BE2C (cell line): ENCODE measurements at regions not wholly inside any gene's neighbourhood (a gene's known extent, or its start where the extent isn't known, plus 50 kb on each side); places are given as distances from the start of the nearest gene placed in this dataset.
"Not testable (repeated sequence)": the region's sequence is repeated elsewhere in the genome, so short reads cannot be mapped to it uniquely, and the experiment has no call there.

Experiments
- DNase-seq: peaks from one replicate; pipeline ENCODE4 v3.0.0-alpha.2; 2020
- H3K27me3 ChIP-seq: fragments of 250-450 bp; sonication (Bioruptor Pico); 2 replicates; pipeline ENCODE4 v1.5.1; 2020; ENCODE audit warnings: mild to moderate bottlenecking
- H3K36me3 ChIP-seq: fragments of 250-450 bp; sonication (Bioruptor Pico); 2 replicates; pipeline ENCODE4 v1.5.1; 2020; ENCODE audit warnings: mild to moderate bottlenecking
- H3K4me1 ChIP-seq: fragments of 250-450 bp; sonication (Bioruptor Pico); 2 replicates; pipeline ENCODE4 v1.5.1; 2020
- H3K4me3 ChIP-seq: 2 replicates; pipeline ENCODE4 v1.5.1; 2011; ENCODE audit warnings: low read depth, low read length
- H3K9me3 ChIP-seq: fragments of 250-450 bp; sonication (Bioruptor Pico); 2 replicates; pipeline ENCODE4 v1.5.1; 2020
- CTCF ChIP-seq: IDR thresholded peaks from 2 replicates; pipeline ENCODE4 v1.5.1; 2012; ENCODE audit warnings: mild to moderate bottlenecking, low read depth, low read length

- no peak for TF ChIP-seq CTCF
- Histone ChIP-seq H3K27me3 (no peaks in the 10 kb centered on the region), H3K36me3 (no peaks in the 10 kb centered on the region), H3K4me3 (no peak overlapping the region), H3K9me3 (no peaks in the 10 kb centered on the region), H3K4me1 (no peaks in the 10 kb centered on the region)
- DNase-seq = no peak
Observed at GRCh38 chr2:147420517-147420916, 424.3 kb upstream of the ACVR2A start.

GRCh38 chr2:147416099-147416498 is 428.7 kb upstream of the ACVR2A start:
- no peaks in the 10 kb centered on the region for H3K36me3 ChIP-seq
- no peak for DNase-seq
- no peak overlapping the region for H3K4me3 ChIP-seq
- no peaks in the 10 kb centered on the region for H3K4me1 ChIP-seq
- no peaks in the 10 kb centered on the region for H3K27me3 ChIP-seq
- no peak for TF ChIP-seq CTCF
- no peaks in the 10 kb centered on the region for H3K9me3 ChIP-seq

GRCh38 chr2:147414656-147415055 is 430.2 kb upstream of the ACVR2A start:
- not testable (repeated sequence) for H3K4me3 ChIP-seq, H3K27me3 ChIP-seq, H3K4me1 ChIP-seq, DNase-seq, H3K9me3 ChIP-seq, H3K36me3 ChIP-seq

GRCh38 chr2:147408357-147408756 is 436.5 kb upstream of the ACVR2A start:
- H3K27me3 ChIP-seq = no peaks in the 10 kb centered on the region
- no peaks in the 10 kb centered on the region for H3K36me3 ChIP-seq
- H3K9me3 ChIP-seq = no peaks in the 10 kb centered on the region
- no peak overlapping the region for H3K4me3 ChIP-seq
- DNase-seq = no peak
- H3K4me1 ChIP-seq = no peaks in the 10 kb centered on the region
- TF ChIP-seq CTCF = no peak

- no peak overlapping the region for H3K4me3 ChIP-seq
- TF ChIP-seq CTCF = no peak
- H3K4me1 ChIP-seq = no peaks in the 10 kb centered on the region
- H3K27me3 ChIP-seq = no peaks in the 10 kb centered on the region
- no peaks in the 10 kb centered on the region for H3K36me3 ChIP-seq
- DNase-seq = no peak
- H3K9me3 ChIP-seq = no peaks in the 10 kb centered on the region
Observed at GRCh38 chr2:147405651-147406050, 439.2 kb upstream of the ACVR2A start.

GRCh38 chr2:147398996-147399395 is 445.8 kb upstream of the ACVR2A start:
- Histone ChIP-seq H3K36me3 (no peaks in the 10 kb centered on the region), H3K27me3 (no peaks in the 10 kb centered on the region), H3K4me1 (no peaks in the 10 kb centered on the region), H3K4me3 (no peak overlapping the region), H3K9me3 (no peaks in the 10 kb centered on the region)
- DNase-seq = no peak
- TF ChIP-seq CTCF = no peak

- Histone ChIP-seq H3K27me3 (no peaks in the 10 kb centered on the region), H3K4me1 (no peaks in the 10 kb centered on the region), H3K9me3 (no peaks in the 10 kb centered on the region), H3K4me3 (no peak overlapping the region), H3K36me3 (no peaks in the 10 kb centered on the region)
- TF ChIP-seq CTCF = no peak
- no peak for DNase-seq
Observed at GRCh38 chr2:147398301-147398700, 446.5 kb upstream of the ACVR2A start.
